ENCODE measurements at regions not wholly inside any gene's neighbourhood (a gene's known extent, or its start where the extent isn't known, plus 50 kb on each side); places are given as distances from the start of the nearest gene placed in this dataset.

DNA sequence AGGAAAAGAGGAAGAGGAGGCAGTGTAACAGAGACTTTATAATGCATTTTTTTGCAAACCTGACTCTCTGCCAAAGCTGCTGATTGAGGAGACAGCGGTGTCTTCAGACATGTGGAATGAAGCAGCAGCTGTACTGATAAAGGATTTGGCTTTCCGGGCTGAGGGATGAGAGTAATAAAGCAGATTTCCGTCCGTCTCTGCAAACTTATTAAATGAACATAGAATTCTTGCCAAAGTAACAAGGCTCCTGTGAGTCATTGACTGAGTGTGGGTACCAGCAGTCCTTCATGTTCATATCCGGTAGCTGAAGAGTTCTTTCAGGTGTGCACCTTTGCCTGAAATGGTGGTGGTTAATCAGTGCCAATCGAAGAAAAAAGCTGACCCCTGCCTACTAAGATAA is 112.6 kb downstream of the LIG4 start:
- TF ChIP-seq POLR2A (IDR thresholded peaks at IDR 0.05): no peak
- TF ChIP-seq, protein P1, sequence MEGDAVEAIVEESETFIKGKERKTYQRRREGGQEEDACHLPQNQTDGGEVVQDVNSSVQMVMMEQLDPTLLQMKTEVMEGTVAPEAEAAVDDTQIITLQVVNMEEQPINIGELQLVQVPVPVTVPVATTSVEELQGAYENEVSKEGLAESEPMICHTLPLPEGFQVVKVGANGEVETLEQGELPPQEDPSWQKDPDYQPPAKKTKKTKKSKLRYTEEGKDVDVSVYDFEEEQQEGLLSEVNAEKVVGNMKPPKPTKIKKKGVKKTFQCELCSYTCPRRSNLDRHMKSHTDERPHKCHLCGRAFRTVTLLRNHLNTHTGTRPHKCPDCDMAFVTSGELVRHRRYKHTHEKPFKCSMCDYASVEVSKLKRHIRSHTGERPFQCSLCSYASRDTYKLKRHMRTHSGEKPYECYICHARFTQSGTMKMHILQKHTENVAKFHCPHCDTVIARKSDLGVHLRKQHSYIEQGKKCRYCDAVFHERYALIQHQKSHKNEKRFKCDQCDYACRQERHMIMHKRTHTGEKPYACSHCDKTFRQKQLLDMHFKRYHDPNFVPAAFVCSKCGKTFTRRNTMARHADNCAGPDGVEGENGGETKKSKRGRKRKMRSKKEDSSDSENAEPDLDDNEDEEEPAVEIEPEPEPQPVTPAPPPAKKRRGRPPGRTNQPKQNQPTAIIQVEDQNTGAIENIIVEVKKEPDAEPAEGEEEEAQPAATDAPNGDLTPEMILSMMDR (IDR thresholded peaks at IDR 0.05): no peak
- TF ChIP-seq POLR2AphosphoS5 (IDR thresholded peaks at IDR 0.05): no peak
- TF ChIP-seq EP300 (IDR thresholded peaks at IDR 0.05): no peak
